ENCODE measurements at regions not wholly inside any gene's neighbourhood (a gene's known extent, or its start where the extent isn't known, plus 50 kb on each side); places are given as distances from the start of the nearest gene placed in this dataset.
"Not testable (repeated sequence)": the region's sequence is repeated elsewhere in the genome, so short reads cannot be mapped to it uniquely, and the experiment has no call there.

GRCh38 chr17:20705186-20705585 lies 125.7 kb downstream of the CDRT15L2 start:
- TF ChIP-seq, protein P1, sequence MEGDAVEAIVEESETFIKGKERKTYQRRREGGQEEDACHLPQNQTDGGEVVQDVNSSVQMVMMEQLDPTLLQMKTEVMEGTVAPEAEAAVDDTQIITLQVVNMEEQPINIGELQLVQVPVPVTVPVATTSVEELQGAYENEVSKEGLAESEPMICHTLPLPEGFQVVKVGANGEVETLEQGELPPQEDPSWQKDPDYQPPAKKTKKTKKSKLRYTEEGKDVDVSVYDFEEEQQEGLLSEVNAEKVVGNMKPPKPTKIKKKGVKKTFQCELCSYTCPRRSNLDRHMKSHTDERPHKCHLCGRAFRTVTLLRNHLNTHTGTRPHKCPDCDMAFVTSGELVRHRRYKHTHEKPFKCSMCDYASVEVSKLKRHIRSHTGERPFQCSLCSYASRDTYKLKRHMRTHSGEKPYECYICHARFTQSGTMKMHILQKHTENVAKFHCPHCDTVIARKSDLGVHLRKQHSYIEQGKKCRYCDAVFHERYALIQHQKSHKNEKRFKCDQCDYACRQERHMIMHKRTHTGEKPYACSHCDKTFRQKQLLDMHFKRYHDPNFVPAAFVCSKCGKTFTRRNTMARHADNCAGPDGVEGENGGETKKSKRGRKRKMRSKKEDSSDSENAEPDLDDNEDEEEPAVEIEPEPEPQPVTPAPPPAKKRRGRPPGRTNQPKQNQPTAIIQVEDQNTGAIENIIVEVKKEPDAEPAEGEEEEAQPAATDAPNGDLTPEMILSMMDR (IDR thresholded peaks at IDR 0.05; ENCODE audit: low read length): not testable (repeated sequence)
- not testable (repeated sequence) for TF ChIP-seq EZH2phosphoT487 (IDR thresholded peaks at IDR 0.05; ENCODE audit: low read length)

Measured in MM.1S (cell line).